ENCODE measurements at regions not wholly inside any gene's neighbourhood (a gene's known extent, or its start where the extent isn't known, plus 50 kb on each side); places are given as distances from the start of the nearest gene placed in this dataset.

DNA sequence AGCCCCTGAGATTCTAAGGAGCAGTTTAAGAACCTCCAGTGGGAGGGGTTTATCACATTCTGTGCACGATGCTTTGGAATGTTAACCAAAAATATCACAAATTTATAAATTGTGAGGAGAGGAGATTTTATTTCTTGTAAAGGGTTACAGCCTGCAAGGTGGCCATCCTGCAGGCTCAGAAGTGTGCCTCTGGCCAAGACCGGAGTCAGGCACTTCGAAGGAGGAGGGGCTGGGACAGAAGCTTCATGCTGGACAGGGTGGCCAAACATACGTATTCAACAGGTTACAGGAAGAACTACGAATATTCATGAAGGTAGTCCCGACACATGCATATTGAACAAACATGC, 144.1 kb upstream of the NCK2 start:
- intact Hi-C loops (cut with micrococcal nuclease): no loop called here
- Histone ChIP-seq H3K9me2 (ENCODE audit: insufficient read depth) (no peaks in the 10 kb centered on the region), H3K27ac (ENCODE audit: low read depth, low read length) (no peak overlapping the region), H3K9ac (ENCODE audit: low read length) (no peak overlapping the region), H3K9me3 (ENCODE audit: control insufficient read depth in 1 of 2, insufficient read depth in 1 of 2, low read depth in 1 of 2, low read length in 2 of 2) (no peaks in the 10 kb centered on the region), H3K36me3 (ENCODE audit: control insufficient read depth in 1 of 2, insufficient read depth in 2 of 2, low read length in 2 of 2) (no peaks in the 10 kb centered on the region), H4K20me1 (ENCODE audit: insufficient read depth) (no peaks in the 10 kb centered on the region), H3K4me1 (ENCODE audit: control insufficient read depth in 1 of 2, insufficient read depth in 2 of 2, low read length in 2 of 2) (peaks cover 0 to 4% of the 10 kb centered on the region in 2 experiments; a peak in 2 of 4 replicates), H3K27me3 (ENCODE audit: insufficient read depth, low read length) (0 out of 2 replicates have a peak, but pooled peaks cover 6% of the 10 kb centered on the region), H3K4me2 (ENCODE audit: low read length) (no peak overlapping the region), H2AFZ (ENCODE audit: low read depth, low read length, poor library complexity, severe bottlenecking) (no peak overlapping the region), H3K4me3 (replicated peaks in 1 of 2; ENCODE audit: low read depth in 1 of 2, low read length in 2 of 2) (no peak overlapping the region), H3K79me2 (ENCODE audit: insufficient read depth, low read length) (no peaks in the 10 kb centered on the region)
- no peak for ATAC-seq
- BruUV-seq (replicated peaks): no TSS peak
- ChIA-PET POLR2A (no interaction called here), CTCF (no interaction called here), RAD21 (ENCODE audit: low non-redundant PET in 1 of 2, low total read pairs in 2 of 2, uncharacterized antibody in 2 of 2, unreplicated experiment in 2 of 2) (no interaction called here)
- TF ChIP-seq TCF7L2 (IDR thresholded peaks at IDR 0.05; ENCODE audit: borderline replicate concordance, extremely low read depth, insufficient read depth, insufficient read length) (no peak), ATF3 (IDR thresholded peaks at IDR 0.05) (no peak), SP1 (IDR thresholded peaks at IDR 0.05; ENCODE audit: low read depth) (no peak), SIN3A (IDR thresholded peaks at IDR 0.05; ENCODE audit: low read depth) (no peak), ELF1 (IDR thresholded peaks at IDR 0.05; ENCODE audit: borderline replicate concordance, low read depth) (no peak), FOSL1 (IDR thresholded peaks at IDR 0.05; ENCODE audit: low read depth) (no peak), POLR2A (IDR thresholded peaks at IDR 0.05; ENCODE audit: borderline replicate concordance, extremely low read depth, insufficient read depth, insufficient read length) (no peak), EZH2phosphoT487 (IDR thresholded peaks at IDR 0.05; ENCODE audit: borderline replicate concordance) (no peak), ZNF274 (IDR thresholded peaks at IDR 0.05; ENCODE audit: low read depth, low read length) (no peak), CEBPB (IDR thresholded peaks at IDR 0.05; ENCODE audit: low read depth) (no peak), EGR1 (IDR thresholded peaks at IDR 0.05; ENCODE audit: low read depth) (no peak), RAD21 (IDR thresholded peaks at IDR 0.05; ENCODE audit: low read depth) (no peak), YY1 (IDR thresholded peaks at IDR 0.05; ENCODE audit: extremely low read depth, insufficient replicate concordance, low read depth, low read length) (no peak), ZFX (IDR thresholded peaks at IDR 0.05) (no peak), EZH2 (IDR thresholded peaks at IDR 0.05) (no peak), ZBTB33 (IDR thresholded peaks at IDR 0.05; ENCODE audit: extremely low read depth, insufficient replicate concordance, low read length) (no peak), CBX3 (IDR thresholded peaks at IDR 0.05; ENCODE audit: low read depth) (no peak), JUND (IDR thresholded peaks at IDR 0.05) (no peak)
- TF ChIP-seq, protein P1, sequence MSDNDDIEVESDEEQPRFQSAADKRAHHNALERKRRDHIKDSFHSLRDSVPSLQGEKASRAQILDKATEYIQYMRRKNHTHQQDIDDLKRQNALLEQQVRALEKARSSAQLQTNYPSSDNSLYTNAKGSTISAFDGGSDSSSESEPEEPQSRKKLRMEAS (IDR thresholded peaks at IDR 0.05): no peak
- TF ChIP-seq, protein P2, sequence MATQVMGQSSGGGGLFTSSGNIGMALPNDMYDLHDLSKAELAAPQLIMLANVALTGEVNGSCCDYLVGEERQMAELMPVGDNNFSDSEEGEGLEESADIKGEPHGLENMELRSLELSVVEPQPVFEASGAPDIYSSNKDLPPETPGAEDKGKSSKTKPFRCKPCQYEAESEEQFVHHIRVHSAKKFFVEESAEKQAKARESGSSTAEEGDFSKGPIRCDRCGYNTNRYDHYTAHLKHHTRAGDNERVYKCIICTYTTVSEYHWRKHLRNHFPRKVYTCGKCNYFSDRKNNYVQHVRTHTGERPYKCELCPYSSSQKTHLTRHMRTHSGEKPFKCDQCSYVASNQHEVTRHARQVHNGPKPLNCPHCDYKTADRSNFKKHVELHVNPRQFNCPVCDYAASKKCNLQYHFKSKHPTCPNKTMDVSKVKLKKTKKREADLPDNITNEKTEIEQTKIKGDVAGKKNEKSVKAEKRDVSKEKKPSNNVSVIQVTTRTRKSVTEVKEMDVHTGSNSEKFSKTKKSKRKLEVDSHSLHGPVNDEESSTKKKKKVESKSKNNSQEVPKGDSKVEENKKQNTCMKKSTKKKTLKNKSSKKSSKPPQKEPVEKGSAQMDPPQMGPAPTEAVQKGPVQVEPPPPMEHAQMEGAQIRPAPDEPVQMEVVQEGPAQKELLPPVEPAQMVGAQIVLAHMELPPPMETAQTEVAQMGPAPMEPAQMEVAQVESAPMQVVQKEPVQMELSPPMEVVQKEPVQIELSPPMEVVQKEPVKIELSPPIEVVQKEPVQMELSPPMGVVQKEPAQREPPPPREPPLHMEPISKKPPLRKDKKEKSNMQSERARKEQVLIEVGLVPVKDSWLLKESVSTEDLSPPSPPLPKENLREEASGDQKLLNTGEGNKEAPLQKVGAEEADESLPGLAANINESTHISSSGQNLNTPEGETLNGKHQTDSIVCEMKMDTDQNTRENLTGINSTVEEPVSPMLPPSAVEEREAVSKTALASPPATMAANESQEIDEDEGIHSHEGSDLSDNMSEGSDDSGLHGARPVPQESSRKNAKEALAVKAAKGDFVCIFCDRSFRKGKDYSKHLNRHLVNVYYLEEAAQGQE (IDR thresholded peaks at IDR 0.05; ENCODE audit: low read depth): no peak
- no peak for DNase-seq (ENCODE audit: low read depth, low spot score)

Measured in HCT116 (cell line).